ENCODE measurements at regions not wholly inside any gene's neighbourhood (a gene's known extent, or its start where the extent isn't known, plus 50 kb on each side); places are given as distances from the start of the nearest gene placed in this dataset.

- Histone ChIP-seq H3K4me1 (ENCODE audit: insufficient read depth, poor library complexity, severe bottlenecking) (no peaks in the 10 kb centered on the region), H3K36me3 (ENCODE audit: low read depth) (no peaks in the 10 kb centered on the region), H3K9me3 (ENCODE audit: severe bottlenecking) (no peaks in the 10 kb centered on the region), H3K4me3 (ENCODE audit: severe bottlenecking) (no peak overlapping the region), H3K27ac (ENCODE audit: poor library complexity, severe bottlenecking) (no peak overlapping the region), H3K27me3 (ENCODE audit: insufficient read depth, poor library complexity, severe bottlenecking) (no peaks in the 10 kb centered on the region)
- no peak for TF ChIP-seq CTCF (IDR thresholded peaks at IDR 0.05; ENCODE audit: poor library complexity, severe bottlenecking)
- ATAC-seq (ENCODE audit: low read depth) (no peak), DNase-seq (ENCODE audit: low spot score) (no peak)
Observed at GRCh38 chrY:13053501-13053900, 148.8 kb downstream of the DDX3Y start.

GRCh38 chrY:13066372-13066771, 161.7 kb downstream of the DDX3Y start:
- TF ChIP-seq CTCF (IDR thresholded peaks at IDR 0.05; ENCODE audit: poor library complexity, severe bottlenecking) = no peak
- ATAC-seq (ENCODE audit: low read depth) (no peak), DNase-seq (ENCODE audit: low spot score) (no peak)
- Histone ChIP-seq H3K27me3 (ENCODE audit: insufficient read depth, poor library complexity, severe bottlenecking) (no peaks in the 10 kb centered on the region), H3K4me3 (ENCODE audit: severe bottlenecking) (no peak overlapping the region), H3K27ac (ENCODE audit: poor library complexity, severe bottlenecking) (no peak overlapping the region), H3K9me3 (ENCODE audit: severe bottlenecking) (no peaks in the 10 kb centered on the region), H3K36me3 (ENCODE audit: low read depth) (no peaks in the 10 kb centered on the region), H3K4me1 (ENCODE audit: insufficient read depth, poor library complexity, severe bottlenecking) (no peaks in the 10 kb centered on the region)

- Histone ChIP-seq H3K27ac (ENCODE audit: poor library complexity, severe bottlenecking) (no peak overlapping the region), H3K27me3 (ENCODE audit: insufficient read depth, poor library complexity, severe bottlenecking) (no peaks in the 10 kb centered on the region), H3K9me3 (ENCODE audit: severe bottlenecking) (no peaks in the 10 kb centered on the region), H3K36me3 (ENCODE audit: low read depth) (no peaks in the 10 kb centered on the region), H3K4me1 (ENCODE audit: insufficient read depth, poor library complexity, severe bottlenecking) (no peaks in the 10 kb centered on the region), H3K4me3 (ENCODE audit: severe bottlenecking) (no peak overlapping the region)
- no peak for DNase-seq (ENCODE audit: low spot score)
- TF ChIP-seq CTCF (IDR thresholded peaks at IDR 0.05; ENCODE audit: poor library complexity, severe bottlenecking) = no peak
- ATAC-seq (ENCODE audit: low read depth) = no peak
Observed at GRCh38 chrY:13068696-13069095, 164.0 kb downstream of the DDX3Y start.

GRCh38 chrY:13069111-13069510, 164.4 kb downstream of the DDX3Y start:
- ATAC-seq (ENCODE audit: low read depth) = no peak

GRCh38 chrY:13082748-13083147, 178.1 kb downstream of the DDX3Y start:
- no peaks in the 10 kb centered on the region for H3K4me1 ChIP-seq (ENCODE audit: insufficient read depth, poor library complexity, severe bottlenecking)
- ATAC-seq (ENCODE audit: low read depth) = no peak

More at GRCh38 chrY:13069111-13069510, 164.4 kb downstream of the DDX3Y start:
- Histone ChIP-seq H3K36me3 (ENCODE audit: low read depth) (no peaks in the 10 kb centered on the region), H3K4me1 (ENCODE audit: insufficient read depth, poor library complexity, severe bottlenecking) (no peaks in the 10 kb centered on the region), H3K9me3 (ENCODE audit: severe bottlenecking) (no peaks in the 10 kb centered on the region), H3K27me3 (ENCODE audit: insufficient read depth, poor library complexity, severe bottlenecking) (no peaks in the 10 kb centered on the region), H3K4me3 (ENCODE audit: severe bottlenecking) (no peak overlapping the region), H3K27ac (ENCODE audit: poor library complexity, severe bottlenecking) (no peak overlapping the region)
- DNase-seq (ENCODE audit: low spot score) = no peak
- TF ChIP-seq CTCF (IDR thresholded peaks at IDR 0.05; ENCODE audit: poor library complexity, severe bottlenecking) = no peak

More at GRCh38 chrY:13082748-13083147, 178.1 kb downstream of the DDX3Y start:
- DNase-seq (ENCODE audit: low spot score) = no peak
- Histone ChIP-seq H3K27me3 (ENCODE audit: insufficient read depth, poor library complexity, severe bottlenecking) (no peaks in the 10 kb centered on the region), H3K27ac (ENCODE audit: poor library complexity, severe bottlenecking) (no peak overlapping the region), H3K4me3 (ENCODE audit: severe bottlenecking) (no peak overlapping the region), H3K9me3 (ENCODE audit: severe bottlenecking) (no peaks in the 10 kb centered on the region), H3K36me3 (ENCODE audit: low read depth) (no peaks in the 10 kb centered on the region)
- TF ChIP-seq CTCF (IDR thresholded peaks at IDR 0.05; ENCODE audit: poor library complexity, severe bottlenecking) = no peak

All from RWPE2 (cell line).